ENCODE measurements at regions not wholly inside any gene's neighbourhood (a gene's known extent, or its start where the extent isn't known, plus 50 kb on each side); places are given as distances from the start of the nearest gene placed in this dataset.

DNA sequence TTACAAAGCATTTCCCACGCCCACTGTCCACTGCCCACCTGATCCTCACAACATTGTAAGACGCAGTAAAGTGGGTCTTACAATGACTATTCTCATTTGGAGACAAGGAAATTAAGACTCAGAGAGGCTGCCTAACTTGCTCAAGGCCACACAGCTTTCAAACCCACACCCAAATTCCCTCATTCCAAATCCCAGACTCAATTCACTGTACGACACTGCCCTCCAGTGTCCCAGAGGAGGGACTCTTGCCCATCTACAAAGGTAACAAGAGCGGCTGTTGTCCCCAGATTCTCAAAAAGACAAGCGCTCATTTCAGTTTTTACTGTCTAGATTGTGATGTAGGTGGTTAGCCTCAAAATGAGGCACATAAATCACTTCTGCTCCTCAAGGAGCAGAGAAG lies 184.6 kb downstream of the ACTL7B start:
- Histone ChIP-seq H3K9me3 (ENCODE audit: control insufficient read depth, low read depth, low read length) (no peaks in the 10 kb centered on the region), H3K4me2 (ENCODE audit: control insufficient read depth, extremely low read depth, insufficient read depth, low read depth, low read length) (peak overlapping the region; percentile 87), H3K27ac (ENCODE audit: control insufficient read depth, insufficient read depth, low read length) (peak overlapping the region; percentile 93), H2AFZ (ENCODE audit: control insufficient read depth, low read length) (peak overlapping the region; percentile 39), H3K9me1 (ENCODE audit: control insufficient read depth, extremely low read depth, insufficient read depth, low read length) (no peaks in the 10 kb centered on the region), H3K9ac (ENCODE audit: control insufficient read depth, extremely low read depth, insufficient read depth, low read length) (peak overlapping the region; percentile 81), H3K36me3 (ENCODE audit: control insufficient read depth in 2 of 2, extremely low read depth in 1 of 2, insufficient read depth in 2 of 2, low read length in 2 of 2) (no peaks in the 10 kb centered on the region), H4K20me1 (ENCODE audit: control insufficient read depth, extremely low read depth, insufficient read depth, low read length) (no peaks in the 10 kb centered on the region), H3K4me1 (ENCODE audit: control insufficient read depth, extremely low read depth, insufficient read depth, low read length) (peaks cover 51% of the 10 kb centered on the region), H3K79me2 (ENCODE audit: control insufficient read depth, insufficient read depth, low read length) (no peaks in the 10 kb centered on the region), H3K27me3 (ENCODE audit: control insufficient read depth, extremely low read depth, insufficient read depth, low read length) (no peaks in the 10 kb centered on the region), H3K4me3 (ENCODE audit: control insufficient read depth in 2 of 3, extremely low read depth in 1 of 3, insufficient read depth in 2 of 3, low read depth in 1 of 3, low read length in 3 of 3) (peak overlapping the region in 2 of 3 experiments; percentile 24 to 52)
- no peak for FAIRE-seq
- dilution Hi-C loops (cut with MboI; ENCODE audit: extremely low pct_ligation_motif_present, low sequenced_read_pairs) = no loop called here
- no peak for TF ChIP-seq EZH2 (IDR thresholded peaks at IDR 0.05; ENCODE audit: low read length)
- TF ChIP-seq, protein P1, sequence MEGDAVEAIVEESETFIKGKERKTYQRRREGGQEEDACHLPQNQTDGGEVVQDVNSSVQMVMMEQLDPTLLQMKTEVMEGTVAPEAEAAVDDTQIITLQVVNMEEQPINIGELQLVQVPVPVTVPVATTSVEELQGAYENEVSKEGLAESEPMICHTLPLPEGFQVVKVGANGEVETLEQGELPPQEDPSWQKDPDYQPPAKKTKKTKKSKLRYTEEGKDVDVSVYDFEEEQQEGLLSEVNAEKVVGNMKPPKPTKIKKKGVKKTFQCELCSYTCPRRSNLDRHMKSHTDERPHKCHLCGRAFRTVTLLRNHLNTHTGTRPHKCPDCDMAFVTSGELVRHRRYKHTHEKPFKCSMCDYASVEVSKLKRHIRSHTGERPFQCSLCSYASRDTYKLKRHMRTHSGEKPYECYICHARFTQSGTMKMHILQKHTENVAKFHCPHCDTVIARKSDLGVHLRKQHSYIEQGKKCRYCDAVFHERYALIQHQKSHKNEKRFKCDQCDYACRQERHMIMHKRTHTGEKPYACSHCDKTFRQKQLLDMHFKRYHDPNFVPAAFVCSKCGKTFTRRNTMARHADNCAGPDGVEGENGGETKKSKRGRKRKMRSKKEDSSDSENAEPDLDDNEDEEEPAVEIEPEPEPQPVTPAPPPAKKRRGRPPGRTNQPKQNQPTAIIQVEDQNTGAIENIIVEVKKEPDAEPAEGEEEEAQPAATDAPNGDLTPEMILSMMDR (optimal IDR thresholded peaks at IDR 0.05 in 1 of 3, IDR thresholded peaks at IDR 0.05 in 1 of 3, conservative IDR thresholded peaks at IDR 0.05 in 1 of 3; ENCODE audit: extremely low read depth in 1 of 3, insufficient read depth in 2 of 3, low read length in 3 of 3) = peak; percentile 79 to 93 (median 86)
- no peak for DNase-seq (ENCODE audit: low read depth, low spot score)

DNA sequence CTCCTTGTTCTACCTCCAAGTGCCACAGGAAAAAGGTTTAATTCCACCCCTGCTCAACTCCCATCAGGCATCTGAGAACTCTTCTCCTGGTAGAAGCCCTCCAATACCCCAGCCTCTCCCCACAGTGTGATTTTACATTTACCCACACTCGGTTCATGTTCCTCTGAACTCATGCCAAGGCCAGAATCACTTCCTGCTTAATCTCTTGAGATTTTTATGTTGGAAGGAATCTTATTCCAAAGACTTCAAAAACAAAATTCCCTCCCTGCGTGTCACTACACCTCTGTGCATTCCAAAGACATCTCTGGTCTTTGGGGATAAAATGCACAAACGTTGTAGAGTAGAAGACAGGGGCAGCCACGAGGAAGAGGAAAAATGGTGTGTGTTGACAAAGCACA lies 186.8 kb downstream of the ACTL7B start:
- peak; percentile 68 for FAIRE-seq
- no peak overlapping the region for H3K9ac ChIP-seq (ENCODE audit: control insufficient read depth, extremely low read depth, insufficient read depth, low read length)
- no peaks in the 10 kb centered on the region for H3K27me3 ChIP-seq (ENCODE audit: control insufficient read depth, extremely low read depth, insufficient read depth, low read length)
- peak overlapping the region; percentile 47 for H3K27ac ChIP-seq (ENCODE audit: control insufficient read depth, insufficient read depth, low read length)
- no peaks in the 10 kb centered on the region for H3K36me3 ChIP-seq (ENCODE audit: control insufficient read depth in 2 of 2, extremely low read depth in 1 of 2, insufficient read depth in 2 of 2, low read length in 2 of 2)
- peak overlapping the region; percentile 52 for H2AFZ ChIP-seq (ENCODE audit: control insufficient read depth, low read length)
- H3K79me2 ChIP-seq (ENCODE audit: control insufficient read depth, insufficient read depth, low read length) = no peaks in the 10 kb centered on the region
- DNase-seq (ENCODE audit: low read depth, low spot score) = no peak
- TF ChIP-seq, protein P1 (optimal IDR thresholded peaks at IDR 0.05 in 1 of 3, IDR thresholded peaks at IDR 0.05 in 1 of 3, conservative IDR thresholded peaks at IDR 0.05 in 1 of 3; ENCODE audit: extremely low read depth in 1 of 3, insufficient read depth in 2 of 3, low read length in 3 of 3) = no peak
- TF ChIP-seq EZH2 (IDR thresholded peaks at IDR 0.05; ENCODE audit: low read length) = no peak
- dilution Hi-C loops (cut with MboI; ENCODE audit: extremely low pct_ligation_motif_present, low sequenced_read_pairs) = no loop called here
- H4K20me1 ChIP-seq (ENCODE audit: control insufficient read depth, extremely low read depth, insufficient read depth, low read length) = no peaks in the 10 kb centered on the region
- peaks cover 44% of the 10 kb centered on the region for H3K4me1 ChIP-seq (ENCODE audit: control insufficient read depth, extremely low read depth, insufficient read depth, low read length)
- peak overlapping the region; percentile 5 for H3K4me2 ChIP-seq (ENCODE audit: control insufficient read depth, extremely low read depth, insufficient read depth, low read depth, low read length)
- no peaks in the 10 kb centered on the region for H3K9me1 ChIP-seq (ENCODE audit: control insufficient read depth, extremely low read depth, insufficient read depth, low read length)
- no peak overlapping the region for H3K4me3 ChIP-seq (ENCODE audit: control insufficient read depth in 2 of 3, extremely low read depth in 1 of 3, insufficient read depth in 2 of 3, low read depth in 1 of 3, low read length in 3 of 3)
- no peaks in the 10 kb centered on the region for H3K9me3 ChIP-seq (ENCODE audit: control insufficient read depth, low read depth, low read length)

Data from keratinocyte (primary cell).